AG09309 (cell line): ENCODE measurements at regions not wholly inside any gene's neighbourhood (a gene's known extent, or its start where the extent isn't known, plus 50 kb on each side); places are given as distances from the start of the nearest gene placed in this dataset.

ENCODE experiments used
- DNase-seq: peaks from one replicate; pipeline ENCODE4 v3.0.0-alpha.2; 2010; ENCODE audit warnings: low read depth
- H3K4me3 ChIP-seq: 2 replicates; pipeline ENCODE4 v1.5.1; 2011; ENCODE audit warnings: mild to moderate bottlenecking, low read depth, low read length, moderate library complexity; ENCODE audit not compliant: control insufficient read depth
- TF ChIP-seq, protein P1 (sequence below): IDR thresholded peaks from 2 replicates; pipeline ENCODE4 v1.5.1; 2011; ENCODE audit warnings: mild to moderate bottlenecking, low read depth, low read length, inconsistent platforms; ENCODE audit not compliant: insufficient read depth, control insufficient read depth; ENCODE audit errors: missing control alignments

DNA sequence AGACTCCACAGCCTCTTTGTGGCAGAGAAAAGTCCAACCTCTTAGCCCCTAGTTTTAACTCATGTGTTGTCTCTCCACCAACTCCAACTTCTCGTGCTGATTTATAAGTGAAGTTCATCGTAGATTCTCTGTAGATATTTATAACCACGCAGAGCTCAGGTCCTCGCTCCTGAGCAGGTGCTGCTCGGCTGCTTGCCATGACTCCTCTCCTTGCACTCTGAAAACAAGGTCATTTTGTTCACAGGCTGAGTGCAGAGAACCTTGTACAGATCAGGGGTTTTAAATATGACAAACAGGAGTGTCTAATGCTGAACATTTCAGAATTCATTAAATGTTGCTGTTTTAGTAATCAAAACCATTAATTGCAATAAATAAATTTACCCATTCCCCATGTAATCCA is 330.8 kb upstream of the GYPC start:
- TF ChIP-seq, protein P1, sequence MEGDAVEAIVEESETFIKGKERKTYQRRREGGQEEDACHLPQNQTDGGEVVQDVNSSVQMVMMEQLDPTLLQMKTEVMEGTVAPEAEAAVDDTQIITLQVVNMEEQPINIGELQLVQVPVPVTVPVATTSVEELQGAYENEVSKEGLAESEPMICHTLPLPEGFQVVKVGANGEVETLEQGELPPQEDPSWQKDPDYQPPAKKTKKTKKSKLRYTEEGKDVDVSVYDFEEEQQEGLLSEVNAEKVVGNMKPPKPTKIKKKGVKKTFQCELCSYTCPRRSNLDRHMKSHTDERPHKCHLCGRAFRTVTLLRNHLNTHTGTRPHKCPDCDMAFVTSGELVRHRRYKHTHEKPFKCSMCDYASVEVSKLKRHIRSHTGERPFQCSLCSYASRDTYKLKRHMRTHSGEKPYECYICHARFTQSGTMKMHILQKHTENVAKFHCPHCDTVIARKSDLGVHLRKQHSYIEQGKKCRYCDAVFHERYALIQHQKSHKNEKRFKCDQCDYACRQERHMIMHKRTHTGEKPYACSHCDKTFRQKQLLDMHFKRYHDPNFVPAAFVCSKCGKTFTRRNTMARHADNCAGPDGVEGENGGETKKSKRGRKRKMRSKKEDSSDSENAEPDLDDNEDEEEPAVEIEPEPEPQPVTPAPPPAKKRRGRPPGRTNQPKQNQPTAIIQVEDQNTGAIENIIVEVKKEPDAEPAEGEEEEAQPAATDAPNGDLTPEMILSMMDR, result no peak
- no peak for DNase-seq
- H3K4me3 ChIP-seq, result no peak overlapping the region

DNA sequence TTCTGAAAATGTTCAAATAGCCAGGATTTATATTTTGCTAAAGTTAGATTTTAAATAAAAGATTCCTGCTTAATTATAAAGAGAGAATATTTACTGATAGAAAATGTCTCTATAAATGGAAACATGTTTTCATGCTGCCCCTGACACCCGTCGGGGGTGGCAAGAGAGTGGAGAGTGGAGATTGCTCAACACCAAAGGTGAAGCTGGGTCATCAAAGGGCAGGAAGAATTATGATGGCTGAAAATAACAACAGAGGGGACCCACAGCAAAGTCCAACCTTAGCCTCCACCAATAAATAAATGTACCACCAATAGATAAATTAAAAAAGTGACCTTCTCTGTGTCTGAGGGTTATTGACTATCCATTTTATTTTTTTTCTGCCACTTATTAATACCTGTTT is 326.8 kb upstream of the GYPC start:
- TF ChIP-seq, protein P1, result no peak
- H3K4me3 ChIP-seq, result no peak overlapping the region

GRCh38 chr2:126342457-126342856 is 313.5 kb upstream of the GYPC start:
- no peak overlapping the region for H3K4me3 ChIP-seq
- TF ChIP-seq, protein P1, result no peak
- no peak for DNase-seq

More for the DNA sequence above, 326.8 kb upstream of the GYPC start:
- no peak for DNase-seq

- no peak for DNase-seq
- H3K4me3 ChIP-seq, result no peak overlapping the region
- TF ChIP-seq, protein P1, result no peak
Measured at GRCh38 chr2:126343136-126343535, 312.8 kb upstream of the GYPC start.

- no peak overlapping the region for H3K4me3 ChIP-seq
- TF ChIP-seq, protein P1, result no peak
- no peak for DNase-seq
Measured at GRCh38 chr2:126344493-126344892, 311.5 kb upstream of the GYPC start.

DNA sequence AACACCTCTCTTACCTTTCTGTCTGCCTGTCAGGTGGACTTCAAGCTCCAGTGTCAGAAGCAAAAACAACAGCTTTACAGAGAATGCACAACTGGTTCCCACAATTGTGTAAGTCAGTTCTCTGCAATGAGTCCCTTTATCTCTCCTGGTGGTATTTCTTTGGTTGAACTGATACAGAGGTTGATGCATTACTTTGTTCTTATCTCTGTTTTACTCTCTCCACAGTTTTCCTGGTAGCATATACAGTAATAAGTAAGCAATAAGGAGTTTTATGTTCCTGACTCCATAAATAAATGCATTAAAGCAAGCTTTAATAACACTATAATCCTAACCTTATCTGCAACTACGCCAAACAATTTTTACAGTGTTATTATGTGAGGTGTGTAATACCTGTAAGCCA is 310.3 kb upstream of the GYPC start:
- no peak for DNase-seq
- TF ChIP-seq, protein P1, result no peak
- no peak overlapping the region for H3K4me3 ChIP-seq

- H3K4me3 ChIP-seq, result no peak overlapping the region
- no peak for DNase-seq
- TF ChIP-seq, protein P1, result no peak
Measured at GRCh38 chr2:126356631-126357030, 299.3 kb upstream of the GYPC start.
